RWPE2 (cell line): ENCODE measurements at regions not wholly inside any gene's neighbourhood (a gene's known extent, or its start where the extent isn't known, plus 50 kb on each side); places are given as distances from the start of the nearest gene placed in this dataset.

Source experiments
- ATAC-seq: fragments of 200-7000 bp; cut with Tn5 transposase; 3 replicates; pipeline ENCODE4 v1.9.1; 2021; ENCODE audit warnings: low read depth
- DNase-seq: peaks from one replicate; pipeline ENCODE4 v3.0.0-alpha.2; 2020; ENCODE audit warnings: low spot score
- H3K27ac ChIP-seq: fragments of 450-650 bp; 2 replicates; pipeline ENCODE4 v1.5.1; 2017; ENCODE audit warnings: mild to moderate bottlenecking; ENCODE audit not compliant: poor library complexity, severe bottlenecking
- H3K27me3 ChIP-seq: fragments of 250-450 bp; sonication (Bioruptor Pico); 2 replicates; pipeline ENCODE4 v1.5.1; 2021; ENCODE audit warnings: mild to moderate bottlenecking, moderate library complexity; ENCODE audit not compliant: insufficient read depth, poor library complexity, severe bottlenecking
- H3K36me3 ChIP-seq: fragments of 250-450 bp; sonication (Bioruptor Pico); 2 replicates; pipeline ENCODE4 v1.5.1; 2020; ENCODE audit warnings: low read depth, mild to moderate bottlenecking, moderate library complexity
- H3K4me1 ChIP-seq: fragments of 250-450 bp; sonication (Bioruptor Pico); 2 replicates; pipeline ENCODE4 v1.5.1; 2021; ENCODE audit warnings: mild to moderate bottlenecking, moderate library complexity; ENCODE audit not compliant: insufficient read depth, poor library complexity, severe bottlenecking
- H3K4me3 ChIP-seq: fragments of 250-450 bp; sonication (Bioruptor Pico); 2 replicates; pipeline ENCODE4 v1.5.1; 2021; ENCODE audit warnings: mild to moderate bottlenecking, moderate library complexity; ENCODE audit not compliant: severe bottlenecking
- H3K9me3 ChIP-seq: fragments of 250-450 bp; sonication (Bioruptor Pico); 2 replicates; pipeline ENCODE4 v1.5.1; 2021; ENCODE audit warnings: mild to moderate bottlenecking, moderate library complexity; ENCODE audit not compliant: severe bottlenecking
- CTCF ChIP-seq: fragments of 450-650 bp; IDR thresholded peaks from one replicate; pipeline ENCODE4 v1.5.1; 2017; ENCODE audit warnings: mild to moderate bottlenecking, moderate library complexity; ENCODE audit not compliant: poor library complexity, severe bottlenecking

GRCh38 chr11:128297091-128297651 is 290.2 kb downstream of the ETS1 start:
- DNase-seq (no peak), ATAC-seq (no peak)
- H3K27me3 ChIP-seq: no peaks in the 10 kb centered on the region
- no peaks in the 10 kb centered on the region for H3K36me3 ChIP-seq
- no peak for TF ChIP-seq CTCF
- no peaks in the 10 kb centered on the region for H3K4me1 ChIP-seq
- no peak overlapping the region for H3K4me3 ChIP-seq
- no peak overlapping the region for H3K27ac ChIP-seq
- no peaks in the 10 kb centered on the region for H3K9me3 ChIP-seq

DNA sequence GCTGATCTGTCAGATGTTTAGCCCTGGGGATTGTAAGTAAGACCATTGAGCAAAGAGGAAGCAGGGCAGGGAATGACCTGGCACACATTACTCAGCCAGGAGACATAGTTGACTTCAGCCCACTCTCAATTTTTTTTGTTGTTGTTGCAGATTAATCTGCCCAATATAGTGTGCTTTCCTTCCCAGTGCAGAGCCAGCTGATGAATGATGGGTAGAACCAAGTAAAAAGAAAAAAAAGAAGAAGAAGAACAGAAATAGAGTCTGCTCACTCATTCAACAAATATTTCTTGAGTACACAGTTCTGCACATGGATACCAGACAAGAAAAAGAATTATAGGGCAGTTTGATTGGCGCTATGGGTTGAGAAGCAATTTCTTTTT is 292.7 kb downstream of the ETS1 start:
- no peaks in the 10 kb centered on the region for H3K36me3 ChIP-seq
- ATAC-seq: no peak
- TF ChIP-seq CTCF: no peak

GRCh38 chr11:128294001-128294670 is 293.2 kb downstream of the ETS1 start:
- H3K4me3 ChIP-seq: no peak overlapping the region
- DNase-seq: no peak

More for the DNA sequence above, 292.7 kb downstream of the ETS1 start:
- no peaks in the 10 kb centered on the region for H3K9me3 ChIP-seq
- no peaks in the 10 kb centered on the region for H3K27me3 ChIP-seq
- H3K4me1 ChIP-seq: peaks cover 6% of the 10 kb centered on the region
- DNase-seq: no peak
- no peak overlapping the region for H3K4me3 ChIP-seq
- no peak overlapping the region for H3K27ac ChIP-seq

GRCh38 chr11:128291835-128292234 is 295.5 kb downstream of the ETS1 start:
- no peaks in the 10 kb centered on the region for H3K36me3 ChIP-seq
- ATAC-seq (no peak), DNase-seq (no peak)
- peaks cover 8% of the 10 kb centered on the region for H3K4me1 ChIP-seq
- no peaks in the 10 kb centered on the region for H3K9me3 ChIP-seq
- H3K4me3 ChIP-seq: no peak overlapping the region
- TF ChIP-seq CTCF: no peak
- H3K27ac ChIP-seq: no peak overlapping the region
- H3K27me3 ChIP-seq: no peaks in the 10 kb centered on the region

More at GRCh38 chr11:128294001-128294670, 293.2 kb downstream of the ETS1 start:
- no peak overlapping the region for H3K27ac ChIP-seq
- no peaks in the 10 kb centered on the region for H3K36me3 ChIP-seq
- H3K27me3 ChIP-seq: no peaks in the 10 kb centered on the region
- no peak for ATAC-seq
- H3K4me1 ChIP-seq: peaks cover 8% of the 10 kb centered on the region
- TF ChIP-seq CTCF: no peak
- H3K9me3 ChIP-seq: no peaks in the 10 kb centered on the region

DNA sequence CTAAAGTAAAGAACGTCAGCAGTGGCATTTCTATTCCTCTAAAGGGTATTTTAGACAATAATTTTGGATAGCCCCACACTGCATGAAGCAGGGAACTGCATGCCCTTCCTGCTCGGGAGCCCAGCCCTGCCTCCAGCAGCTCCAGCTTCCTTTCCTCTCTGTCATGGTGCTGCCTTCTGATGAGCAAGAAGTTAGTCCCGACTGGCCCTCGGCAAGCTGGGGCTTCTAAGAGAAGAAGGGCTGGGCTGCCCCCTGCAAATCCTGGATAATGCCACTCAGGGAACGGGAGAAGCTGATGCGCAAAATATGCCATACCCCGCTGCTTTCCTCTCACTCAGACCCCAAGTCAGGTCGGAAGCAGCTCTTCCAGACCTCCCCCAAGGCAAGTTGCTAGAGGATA is 296.4 kb downstream of the ETS1 start:
- no peak overlapping the region for H3K27ac ChIP-seq
- no peaks in the 10 kb centered on the region for H3K9me3 ChIP-seq
- no peak overlapping the region for H3K4me3 ChIP-seq
- DNase-seq: no peak
- TF ChIP-seq CTCF: no peak
- peaks cover 8% of the 10 kb centered on the region for H3K4me1 ChIP-seq
- H3K36me3 ChIP-seq: no peaks in the 10 kb centered on the region
- ATAC-seq: no peak
- H3K27me3 ChIP-seq: no peaks in the 10 kb centered on the region
